ENCODE measurements at regions not wholly inside any gene's neighbourhood (a gene's known extent, or its start where the extent isn't known, plus 50 kb on each side); places are given as distances from the start of the nearest gene placed in this dataset.

DNA sequence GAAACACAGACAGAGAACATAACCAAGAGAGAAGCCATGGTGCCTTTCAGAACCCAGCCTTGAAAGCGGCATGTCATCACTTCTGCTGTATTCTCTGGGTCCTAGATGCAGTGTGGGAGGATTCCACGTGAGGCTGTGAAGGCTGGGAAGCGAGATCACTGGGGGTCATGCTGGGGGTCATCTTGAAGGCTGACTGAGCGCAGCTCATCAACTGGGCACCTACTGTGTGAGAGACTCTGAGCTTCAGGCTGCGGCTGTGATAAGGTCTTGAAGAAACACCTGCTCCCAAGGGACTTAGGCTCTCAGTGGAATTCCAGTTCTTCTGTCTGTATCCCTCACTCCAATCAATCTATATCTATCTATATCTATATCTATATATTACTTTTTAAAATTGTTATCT, 91.8 kb upstream of the KLF13 start:
- TF ChIP-seq CTCF (IDR thresholded peaks at IDR 0.05) (no peak), POLR2A (IDR thresholded peaks at IDR 0.05; ENCODE audit: low read depth) (no peak), POLR2AphosphoS5 (IDR thresholded peaks at IDR 0.05) (no peak), EP300 (IDR thresholded peaks at IDR 0.05) (no peak)
